Neural cell (in vitro differentiated cells): ENCODE measurements at regions not wholly inside any gene's neighbourhood (a gene's known extent, or its start where the extent isn't known, plus 50 kb on each side); places are given as distances from the start of the nearest gene placed in this dataset.

ENCODE experiments used
- H2AFZ ChIP-seq: fragments of 200-600, 300-800 bp; sonication (generic), shearing (Covaris generic); 2 replicates; pipeline ENCODE4 v1.6.0; 2014; ENCODE audit warnings: low read depth, mild to moderate bottlenecking, antibody characterized with exemption, low read length, moderate library complexity
- H3F3A ChIP-seq: fragments of 200-600 bp; shearing (Covaris generic); 2 replicates; pipeline ENCODE4 v1.6.1; 2016; ENCODE audit warnings: mild to moderate bottlenecking, moderate library complexity, mixed read lengths, antibody characterized with exemption, low read length; ENCODE audit not compliant: insufficient read depth, poor library complexity, severe bottlenecking
- H3K27ac ChIP-seq: fragments of 200-600, 300-800 bp; sonication (generic), shearing (Covaris generic); 2 replicates; pipeline ENCODE4 v1.5.1; 2014; ENCODE audit warnings: mild to moderate bottlenecking, low read length, moderate library complexity
- H3K27me3 ChIP-seq: fragments of 300-800, 200-600 bp; sonication (generic), shearing (Covaris generic); 2 replicates; pipeline ENCODE4 v1.6.0; 2014; ENCODE audit warnings: mild to moderate bottlenecking, low read depth, low read length, moderate library complexity; ENCODE audit not compliant: insufficient read depth
- H3K36me3 ChIP-seq: fragments of 300-800, 200-600 bp; sonication (generic), shearing (Covaris generic); 2 replicates; pipeline ENCODE4 v1.5.1; 2014; ENCODE audit warnings: mild to moderate bottlenecking, antibody characterized with exemption, low read length, moderate library complexity; ENCODE audit not compliant: insufficient read depth
- H3K4me2 ChIP-seq: fragments of 300-800, 200-600 bp; sonication (generic), shearing (Covaris generic); 2 replicates; pipeline ENCODE4 v1.6.0; 2014; ENCODE audit warnings: mild to moderate bottlenecking, low read length
- H3K4me3 ChIP-seq: fragments of 300-800, 200-600 bp; sonication (generic), shearing (Covaris generic); 2 replicates; pipeline ENCODE4 v1.5.1; 2014; ENCODE audit warnings: mild to moderate bottlenecking, low read length, moderate library complexity
- H3K79me2 ChIP-seq: fragments of 200-600 bp; shearing (Covaris generic); replicated peaks from 2 replicates; pipeline ENCODE4 v1.6.0; 2014; ENCODE audit warnings: mild to moderate bottlenecking, low read length, moderate library complexity; ENCODE audit not compliant: insufficient read depth
- H3K9ac ChIP-seq: fragments of 300-800, 200-600 bp; sonication (generic), shearing (Covaris generic); 2 replicates; pipeline ENCODE4 v1.6.1; 2016; ENCODE audit warnings: mild to moderate bottlenecking, low read length, mixed read lengths
- H3K9me2 ChIP-seq: fragments of 200-600 bp; shearing (Covaris generic); 2 replicates; pipeline ENCODE4 v1.6.1; 2016; ENCODE audit warnings: mild to moderate bottlenecking, low read length, mixed read lengths; ENCODE audit not compliant: insufficient read depth
- H3K9me3 ChIP-seq: fragments of 200-600, 300-800 bp; sonication (generic), shearing (Covaris generic); 2 replicates; pipeline ENCODE4 v1.6.1; 2016; ENCODE audit warnings: mild to moderate bottlenecking, mixed run types, low read length, moderate library complexity, mixed read lengths
- H4K20me1 ChIP-seq: fragments of 200-600 bp; shearing (Covaris generic); 2 replicates; pipeline ENCODE4 v1.6.1; 2016; ENCODE audit warnings: mild to moderate bottlenecking, mixed run types; ENCODE audit not compliant: insufficient read depth
- EP300 ChIP-seq: fragments of 450-650 bp; conservative IDR thresholded peaks from 2 replicates; pipeline ENCODE4 v1.6.1; 2014; ENCODE audit warnings: antibody characterized with exemption, mild to moderate bottlenecking, moderate library complexity; ENCODE audit not compliant: poor library complexity, severe bottlenecking
- EZH2 ChIP-seq: fragments of 200-600, 300-800 bp; shearing (Covaris generic), sonication (generic); IDR thresholded peaks from 2 replicates; pipeline ENCODE4 v1.6.1; 2014; ENCODE audit warnings: antibody characterized with exemption, low read length, borderline replicate concordance, mild to moderate bottlenecking; ENCODE audit not compliant: insufficient read depth, poor library complexity, severe bottlenecking
- MXI1 ChIP-seq: fragments of 450-650 bp; conservative IDR thresholded peaks from 2 replicates; pipeline ENCODE4 v1.6.1; 2014; ENCODE audit warnings: antibody characterized with exemption, mild to moderate bottlenecking; ENCODE audit not compliant: poor library complexity, severe bottlenecking
- POLR2AphosphoS5 ChIP-seq: IDR thresholded peaks from 2 replicates; pipeline ENCODE4 v1.6.1; 2012
- RAD21 ChIP-seq: fragments of 450-650 bp; conservative IDR thresholded peaks from 2 replicates; pipeline ENCODE4 v1.6.1; 2014; ENCODE audit warnings: antibody characterized with exemption, mild to moderate bottlenecking, moderate library complexity
- SMC3 ChIP-seq: fragments of 450-650 bp; conservative IDR thresholded peaks from 2 replicates; pipeline ENCODE4 v1.6.1; 2014; ENCODE audit warnings: antibody characterized with exemption, mild to moderate bottlenecking, moderate library complexity; ENCODE audit not compliant: poor library complexity
- TAF1 ChIP-seq: IDR thresholded peaks from 2 replicates; pipeline ENCODE4 v1.6.1; 2012; ENCODE audit warnings: low read depth
- TF ChIP-seq, protein P1 (sequence below): IDR thresholded peaks from 2 replicates; pipeline ENCODE4 v1.6.1; 2012; ENCODE audit warnings: borderline replicate concordance
- TF ChIP-seq, protein P2 (sequence below): fragments of 450-650 bp; IDR thresholded peaks from 2 replicates; pipeline ENCODE4 v1.5.1; 2014; ENCODE audit warnings: antibody characterized with exemption, mild to moderate bottlenecking, moderate library complexity; ENCODE audit not compliant: poor library complexity, severe bottlenecking

DNA sequence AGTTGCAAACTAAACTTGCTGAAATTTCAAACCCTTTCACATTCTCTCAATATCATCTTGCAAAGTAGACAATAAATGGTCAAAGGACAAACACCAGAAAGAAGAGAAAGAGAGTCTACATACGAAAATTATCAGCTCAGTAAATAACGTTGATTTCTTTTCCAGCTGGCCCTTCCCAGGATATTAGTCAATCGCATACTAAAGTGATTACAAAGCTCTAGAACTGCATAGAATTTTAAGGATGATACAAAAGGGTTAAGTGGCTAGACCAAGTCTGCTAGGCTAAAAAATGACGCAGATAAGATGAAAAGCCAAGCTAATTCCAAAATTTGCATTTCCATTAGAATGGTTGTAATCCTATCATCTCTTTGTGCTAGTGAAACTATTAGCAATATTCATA, 405.7 kb downstream of the FBXO15 start:
- TF ChIP-seq RAD21 (no peak), POLR2AphosphoS5 (no peak), SMC3 (no peak), EZH2 (no peak), TAF1 (no peak), MXI1 (no peak), EP300 (no peak)
- TF ChIP-seq, protein P1, sequence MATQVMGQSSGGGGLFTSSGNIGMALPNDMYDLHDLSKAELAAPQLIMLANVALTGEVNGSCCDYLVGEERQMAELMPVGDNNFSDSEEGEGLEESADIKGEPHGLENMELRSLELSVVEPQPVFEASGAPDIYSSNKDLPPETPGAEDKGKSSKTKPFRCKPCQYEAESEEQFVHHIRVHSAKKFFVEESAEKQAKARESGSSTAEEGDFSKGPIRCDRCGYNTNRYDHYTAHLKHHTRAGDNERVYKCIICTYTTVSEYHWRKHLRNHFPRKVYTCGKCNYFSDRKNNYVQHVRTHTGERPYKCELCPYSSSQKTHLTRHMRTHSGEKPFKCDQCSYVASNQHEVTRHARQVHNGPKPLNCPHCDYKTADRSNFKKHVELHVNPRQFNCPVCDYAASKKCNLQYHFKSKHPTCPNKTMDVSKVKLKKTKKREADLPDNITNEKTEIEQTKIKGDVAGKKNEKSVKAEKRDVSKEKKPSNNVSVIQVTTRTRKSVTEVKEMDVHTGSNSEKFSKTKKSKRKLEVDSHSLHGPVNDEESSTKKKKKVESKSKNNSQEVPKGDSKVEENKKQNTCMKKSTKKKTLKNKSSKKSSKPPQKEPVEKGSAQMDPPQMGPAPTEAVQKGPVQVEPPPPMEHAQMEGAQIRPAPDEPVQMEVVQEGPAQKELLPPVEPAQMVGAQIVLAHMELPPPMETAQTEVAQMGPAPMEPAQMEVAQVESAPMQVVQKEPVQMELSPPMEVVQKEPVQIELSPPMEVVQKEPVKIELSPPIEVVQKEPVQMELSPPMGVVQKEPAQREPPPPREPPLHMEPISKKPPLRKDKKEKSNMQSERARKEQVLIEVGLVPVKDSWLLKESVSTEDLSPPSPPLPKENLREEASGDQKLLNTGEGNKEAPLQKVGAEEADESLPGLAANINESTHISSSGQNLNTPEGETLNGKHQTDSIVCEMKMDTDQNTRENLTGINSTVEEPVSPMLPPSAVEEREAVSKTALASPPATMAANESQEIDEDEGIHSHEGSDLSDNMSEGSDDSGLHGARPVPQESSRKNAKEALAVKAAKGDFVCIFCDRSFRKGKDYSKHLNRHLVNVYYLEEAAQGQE = no peak
- TF ChIP-seq, protein P2, sequence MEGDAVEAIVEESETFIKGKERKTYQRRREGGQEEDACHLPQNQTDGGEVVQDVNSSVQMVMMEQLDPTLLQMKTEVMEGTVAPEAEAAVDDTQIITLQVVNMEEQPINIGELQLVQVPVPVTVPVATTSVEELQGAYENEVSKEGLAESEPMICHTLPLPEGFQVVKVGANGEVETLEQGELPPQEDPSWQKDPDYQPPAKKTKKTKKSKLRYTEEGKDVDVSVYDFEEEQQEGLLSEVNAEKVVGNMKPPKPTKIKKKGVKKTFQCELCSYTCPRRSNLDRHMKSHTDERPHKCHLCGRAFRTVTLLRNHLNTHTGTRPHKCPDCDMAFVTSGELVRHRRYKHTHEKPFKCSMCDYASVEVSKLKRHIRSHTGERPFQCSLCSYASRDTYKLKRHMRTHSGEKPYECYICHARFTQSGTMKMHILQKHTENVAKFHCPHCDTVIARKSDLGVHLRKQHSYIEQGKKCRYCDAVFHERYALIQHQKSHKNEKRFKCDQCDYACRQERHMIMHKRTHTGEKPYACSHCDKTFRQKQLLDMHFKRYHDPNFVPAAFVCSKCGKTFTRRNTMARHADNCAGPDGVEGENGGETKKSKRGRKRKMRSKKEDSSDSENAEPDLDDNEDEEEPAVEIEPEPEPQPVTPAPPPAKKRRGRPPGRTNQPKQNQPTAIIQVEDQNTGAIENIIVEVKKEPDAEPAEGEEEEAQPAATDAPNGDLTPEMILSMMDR = no peak
- Histone ChIP-seq H3K4me2 (no peak overlapping the region), H2AFZ (no peak overlapping the region)

DNA sequence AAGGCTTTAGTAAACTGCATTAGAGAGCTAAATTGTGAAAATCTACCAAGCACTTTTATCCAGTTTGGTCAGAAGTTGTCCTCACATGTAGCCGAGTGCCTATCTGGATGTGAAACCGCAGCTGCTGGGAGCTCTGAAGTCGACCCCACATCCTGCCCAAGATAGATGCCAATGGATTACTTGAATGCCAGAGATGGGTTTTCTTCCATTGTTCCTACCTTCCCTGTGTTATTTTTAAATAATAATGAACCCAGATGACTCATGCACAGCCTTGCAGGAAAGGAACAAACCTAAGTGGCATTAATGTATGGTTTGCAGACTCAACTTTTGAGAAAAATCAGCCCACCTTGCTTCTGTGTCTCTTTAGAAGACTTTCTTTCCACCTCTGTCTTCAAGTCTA, 408.5 kb downstream of the FBXO15 start:
- Histone ChIP-seq H3K27me3 (no peaks in the 10 kb centered on the region), H3K27ac (no peak overlapping the region), H3K9ac (no peak overlapping the region), H3K9me2 (no peaks in the 10 kb centered on the region), H4K20me1 (no peaks in the 10 kb centered on the region), H3K9me3 (no peaks in the 10 kb centered on the region), H3K4me2 (no peak overlapping the region), H3K36me3 (no peaks in the 10 kb centered on the region), H3K4me3 (no peak overlapping the region), H3K79me2 (no peaks in the 10 kb centered on the region), H2AFZ (no peak overlapping the region), H3F3A (no peaks in the 10 kb centered on the region)
- no peak for TF ChIP-seq SMC3
- TF ChIP-seq, protein P2 = no peak
- TF ChIP-seq TAF1 = no peak
- TF ChIP-seq EZH2 = no peak
- no peak for TF ChIP-seq MXI1

More for the DNA sequence above, 405.7 kb downstream of the FBXO15 start:
- Histone ChIP-seq H4K20me1 (no peaks in the 10 kb centered on the region), H3K27ac (no peak overlapping the region), H3K9ac (no peak overlapping the region), H3K79me2 (no peaks in the 10 kb centered on the region), H3F3A (no peaks in the 10 kb centered on the region), H3K4me3 (no peak overlapping the region), H3K36me3 (no peaks in the 10 kb centered on the region), H3K9me2 (no peaks in the 10 kb centered on the region), H3K9me3 (no peaks in the 10 kb centered on the region), H3K27me3 (no peaks in the 10 kb centered on the region)
